ENCODE measurements at regions not wholly inside any gene's neighbourhood (a gene's known extent, or its start where the extent isn't known, plus 50 kb on each side); places are given as distances from the start of the nearest gene placed in this dataset.

GRCh38 chr5:34483442-34484033 is 172.6 kb upstream of the RAI14 start:
- TF ChIP-seq ZNF274 (IDR thresholded peaks at IDR 0.05; ENCODE audit: low read depth, low read length) (no peak), SUZ12 (IDR thresholded peaks at IDR 0.05; ENCODE audit: extremely low read depth, insufficient read depth, insufficient read length) (no peak), YY1 (IDR thresholded peaks at IDR 0.05; ENCODE audit: insufficient read depth, insufficient read length) (no peak)

All from NT2/D1 (cell line).